Neural crest cell (in vitro differentiated cells): ENCODE measurements at regions not wholly inside any gene's neighbourhood (a gene's known extent, or its start where the extent isn't known, plus 50 kb on each side); places are given as distances from the start of the nearest gene placed in this dataset.

ENCODE experiments used
- DNase-seq: peaks from one replicate; pipeline ENCODE4 v3.0.0; 2021; ENCODE audit warnings: low read depth, mixed read lengths, low spot score
- H3K27ac Mint-ChIP-seq: one replicate; pipeline ENCODE4 v1.8.0; 2021; ENCODE audit warnings: mild to moderate bottlenecking, mixed read lengths; ENCODE audit not compliant: unreplicated experiment
- H3K27me3 Mint-ChIP-seq: 2 replicates; pipeline ENCODE4 v1.8.0; 2021; ENCODE audit warnings: low read depth, mild to moderate bottlenecking, mixed read lengths
- H3K36me3 Mint-ChIP-seq: 2 replicates; pipeline ENCODE4 v1.8.0; 2021; ENCODE audit warnings: low read depth, mild to moderate bottlenecking, mixed read lengths
- H3K4me1 Mint-ChIP-seq: 2 replicates; pipeline ENCODE4 v1.8.0; 2021; ENCODE audit warnings: mixed read lengths
- H3K4me3 Mint-ChIP-seq: one replicate; pipeline ENCODE4 v1.8.0; 2021; ENCODE audit warnings: mild to moderate bottlenecking, mixed read lengths
- H3K9me3 Mint-ChIP-seq: 2 replicates; pipeline ENCODE4 v1.8.0; 2021; ENCODE audit warnings: mixed read lengths
- CTCF ChIP-seq: fragments of 200-600 bp; sonication (generic); conservative IDR thresholded peaks from 2 replicates; pipeline ENCODE4 v1.5.0; 2021; ENCODE audit warnings: antibody characterized with exemption, mild to moderate bottlenecking

DNA sequence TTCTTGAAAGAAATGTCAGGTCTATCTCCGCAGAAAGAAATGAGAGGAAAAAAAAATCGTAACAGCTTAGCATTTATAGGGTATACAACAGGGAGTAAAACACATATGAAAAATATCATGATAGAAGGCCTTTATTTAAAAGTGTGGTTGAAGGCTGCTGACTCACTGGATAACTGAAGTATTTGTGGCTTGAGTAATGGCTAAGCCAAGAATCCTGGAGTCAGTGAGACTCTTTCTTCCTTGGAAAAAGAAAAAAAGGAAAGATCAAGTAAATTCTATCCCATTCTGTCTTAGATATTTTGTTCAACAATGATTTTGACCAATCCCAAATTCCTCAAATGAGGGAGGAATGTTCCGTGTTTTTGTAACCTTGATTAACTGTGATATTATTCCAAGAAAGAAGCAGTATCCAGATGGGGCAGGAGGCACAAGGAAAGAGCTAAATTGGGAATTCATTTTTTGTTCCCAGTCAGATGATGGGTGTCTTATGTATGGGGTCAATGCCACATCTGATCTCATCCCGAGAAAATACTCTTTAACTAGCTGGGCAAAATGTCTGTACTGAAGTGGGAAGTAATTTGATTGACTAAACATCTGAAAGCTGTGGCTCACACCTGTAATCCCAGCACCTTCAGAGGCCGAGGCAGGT, 64.3 kb upstream of the MYO10 start:
- no peak for TF ChIP-seq CTCF
- DNase-seq = no peak
- Mint-ChIP-seq H3K4me3 (no peak overlapping the region), H3K27me3 (no peaks in the 10 kb centered on the region), H3K27ac (no peak overlapping the region), H3K36me3 (no peaks in the 10 kb centered on the region), H3K9me3 (no peaks in the 10 kb centered on the region), H3K4me1 (peaks cover 27% of the 10 kb centered on the region)

- Mint-ChIP-seq H3K36me3 (no peaks in the 10 kb centered on the region), H3K9me3 (no peaks in the 10 kb centered on the region), H3K27me3 (no peaks in the 10 kb centered on the region), H3K4me1 (peaks cover 28% of the 10 kb centered on the region), H3K4me3 (no peak overlapping the region), H3K27ac (no peak overlapping the region)
- TF ChIP-seq CTCF = no peak
- no peak for DNase-seq
Observed at GRCh38 chr5:17001428-17001827, 65.3 kb upstream of the MYO10 start.

GRCh38 chr5:17004441-17005106, 68.5 kb upstream of the MYO10 start:
- no peak for DNase-seq
- H3K36me3 Mint-ChIP-seq = no peaks in the 10 kb centered on the region
- peak overlapping the region; percentile 12 for H3K27ac Mint-ChIP-seq
- peaks cover 5% of the 10 kb centered on the region for H3K9me3 Mint-ChIP-seq
- no peak for TF ChIP-seq CTCF
- H3K4me3 Mint-ChIP-seq = peak overlapping the region; percentile 16
- H3K27me3 Mint-ChIP-seq = no peaks in the 10 kb centered on the region
- H3K4me1 Mint-ChIP-seq = peaks cover 33% of the 10 kb centered on the region

GRCh38 chr5:17005107-17005828, 69.2 kb upstream of the MYO10 start:
- Mint-ChIP-seq H3K27ac (peak overlapping the region; percentile 12), H3K4me1 (peaks cover 31% of the 10 kb centered on the region), H3K4me3 (no peak overlapping the region), H3K36me3 (no peaks in the 10 kb centered on the region), H3K27me3 (no peaks in the 10 kb centered on the region), H3K9me3 (peaks cover 5% of the 10 kb centered on the region)
- no peak for DNase-seq
- no peak for TF ChIP-seq CTCF

DNA sequence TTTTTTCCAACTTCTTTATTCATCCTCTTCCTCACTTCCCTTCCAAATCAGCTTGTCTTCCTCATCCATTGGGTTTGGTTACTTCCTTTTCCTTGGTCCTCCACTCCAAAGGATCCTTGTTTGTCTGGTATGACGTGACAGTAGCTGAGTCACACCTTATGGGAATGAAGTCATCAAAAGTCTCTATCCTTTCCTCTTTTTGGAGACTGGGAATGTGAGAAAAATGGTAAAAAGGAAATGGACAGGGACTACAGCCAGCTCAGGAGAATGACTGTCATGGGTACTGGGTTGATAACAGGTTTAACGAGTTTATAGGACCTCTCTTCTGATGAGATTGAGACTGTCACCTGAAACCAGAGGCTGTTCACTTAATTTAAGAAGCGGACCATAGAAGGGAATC, 76.2 kb upstream of the MYO10 start:
- Mint-ChIP-seq H3K27me3 (no peaks in the 10 kb centered on the region), H3K27ac (no peak overlapping the region), H3K4me3 (no peak overlapping the region), H3K36me3 (no peaks in the 10 kb centered on the region), H3K9me3 (peaks cover 5% of the 10 kb centered on the region), H3K4me1 (peaks cover 5% of the 10 kb centered on the region)
- no peak for DNase-seq
- no peak for TF ChIP-seq CTCF
